ENCODE measurements at regions not wholly inside any gene's neighbourhood (a gene's known extent, or its start where the extent isn't known, plus 50 kb on each side); places are given as distances from the start of the nearest gene placed in this dataset.

- no peak overlapping the region for H2AFZ ChIP-seq (ENCODE audit: low read length)
- no peaks in the 10 kb centered on the region for H3K79me2 ChIP-seq (ENCODE audit: insufficient read depth, low read length)
- no peaks in the 10 kb centered on the region for H3F3A ChIP-seq (ENCODE audit: low read depth)
- no peaks in the 10 kb centered on the region for H3K9me2 ChIP-seq (replicated peaks; ENCODE audit: low read depth, low read length)
- no peaks in the 10 kb centered on the region for H3K4me1 ChIP-seq (ENCODE audit: insufficient read depth, low read length, poor library complexity, severe bottlenecking)
- no peak overlapping the region for H3K4me2 ChIP-seq (ENCODE audit: low read depth, low read length, poor library complexity, severe bottlenecking)
- no peaks in the 10 kb centered on the region for H3K9me3 ChIP-seq (ENCODE audit: insufficient read depth, low read depth, low read length)
- no peaks in the 10 kb centered on the region for H3K27me3 ChIP-seq (ENCODE audit: insufficient read depth, low read length, poor library complexity, severe bottlenecking)
- no peak overlapping the region for H3K9ac ChIP-seq (ENCODE audit: low read depth, low read length, poor library complexity, severe bottlenecking)
- H3K36me3 ChIP-seq (ENCODE audit: insufficient read depth, low read length): no peaks in the 10 kb centered on the region
- TF ChIP-seq EZH2phosphoT487 (IDR thresholded peaks at IDR 0.05; ENCODE audit: borderline replicate concordance): no peak
- no peak overlapping the region for H3K4me3 ChIP-seq (ENCODE audit: low read length, poor library complexity, severe bottlenecking)
- no peaks in the 10 kb centered on the region for H4K20me1 ChIP-seq (ENCODE audit: insufficient read depth, low read length, poor library complexity, severe bottlenecking)
Observed at GRCh38 chr2:193326296-193326695, 1131.6 kb upstream of the TMEFF2 start.

- no peaks in the 10 kb centered on the region for H4K20me1 ChIP-seq (ENCODE audit: insufficient read depth, low read length, poor library complexity, severe bottlenecking)
- no peaks in the 10 kb centered on the region for H3K9me3 ChIP-seq (ENCODE audit: insufficient read depth, low read depth, low read length)
- no peak overlapping the region for H2AFZ ChIP-seq (ENCODE audit: low read length)
- H3K4me1 ChIP-seq (ENCODE audit: insufficient read depth, low read length, poor library complexity, severe bottlenecking): no peaks in the 10 kb centered on the region
- H3K79me2 ChIP-seq (ENCODE audit: insufficient read depth, low read length): no peaks in the 10 kb centered on the region
- no peak overlapping the region for H3K4me2 ChIP-seq (ENCODE audit: low read depth, low read length, poor library complexity, severe bottlenecking)
- H3K27me3 ChIP-seq (ENCODE audit: insufficient read depth, low read length, poor library complexity, severe bottlenecking): no peaks in the 10 kb centered on the region
- no peaks in the 10 kb centered on the region for H3K9me2 ChIP-seq (replicated peaks; ENCODE audit: low read depth, low read length)
- H3K36me3 ChIP-seq (ENCODE audit: insufficient read depth, low read length): no peaks in the 10 kb centered on the region
- no peak for TF ChIP-seq EZH2phosphoT487 (IDR thresholded peaks at IDR 0.05; ENCODE audit: borderline replicate concordance)
- H3K9ac ChIP-seq (ENCODE audit: low read depth, low read length, poor library complexity, severe bottlenecking): no peak overlapping the region
- no peaks in the 10 kb centered on the region for H3F3A ChIP-seq (ENCODE audit: low read depth)
- no peak overlapping the region for H3K4me3 ChIP-seq (ENCODE audit: low read length, poor library complexity, severe bottlenecking)
Observed at GRCh38 chr2:193315428-193316091, 1120.8 kb upstream of the TMEFF2 start.

DNA sequence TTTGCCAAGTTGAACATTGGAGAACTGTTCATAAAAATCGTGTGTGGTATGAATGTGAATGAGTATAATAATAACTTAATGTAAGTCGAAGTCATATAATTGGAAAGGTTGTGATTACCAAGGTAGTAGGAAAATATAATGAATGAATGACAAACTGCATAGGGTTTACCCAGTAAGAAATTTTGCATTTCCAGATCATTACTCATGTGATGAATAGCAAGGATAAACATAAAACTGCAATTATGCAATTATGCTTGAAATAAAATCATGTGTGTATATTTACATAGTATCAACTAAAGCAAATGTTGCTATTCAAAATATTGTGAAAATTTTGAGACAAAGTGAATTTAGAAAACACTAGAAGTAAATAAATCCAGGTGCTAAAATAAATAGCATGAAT, 1108.7 kb upstream of the TMEFF2 start:
- Histone ChIP-seq H3K9ac (ENCODE audit: low read depth, low read length, poor library complexity, severe bottlenecking) (no peak overlapping the region), H3K4me2 (ENCODE audit: low read depth, low read length, poor library complexity, severe bottlenecking) (no peak overlapping the region), H3F3A (ENCODE audit: low read depth) (no peaks in the 10 kb centered on the region), H3K27me3 (ENCODE audit: insufficient read depth, low read length, poor library complexity, severe bottlenecking) (no peaks in the 10 kb centered on the region), H3K4me3 (ENCODE audit: low read length, poor library complexity, severe bottlenecking) (no peak overlapping the region), H3K9me3 (ENCODE audit: insufficient read depth, low read depth, low read length) (no peaks in the 10 kb centered on the region), H3K36me3 (ENCODE audit: insufficient read depth, low read length) (no peaks in the 10 kb centered on the region), H3K9me2 (replicated peaks; ENCODE audit: low read depth, low read length) (no peaks in the 10 kb centered on the region), H2AFZ (ENCODE audit: low read length) (no peak overlapping the region), H3K4me1 (ENCODE audit: insufficient read depth, low read length, poor library complexity, severe bottlenecking) (no peaks in the 10 kb centered on the region), H3K79me2 (ENCODE audit: insufficient read depth, low read length) (no peaks in the 10 kb centered on the region), H4K20me1 (ENCODE audit: insufficient read depth, low read length, poor library complexity, severe bottlenecking) (no peaks in the 10 kb centered on the region)
- TF ChIP-seq CTCF (conservative IDR thresholded peaks at IDR 0.05; ENCODE audit: low read length) (no peak), EZH2phosphoT487 (IDR thresholded peaks at IDR 0.05; ENCODE audit: borderline replicate concordance) (no peak)

- Histone ChIP-seq H3K4me3 (ENCODE audit: low read length, poor library complexity, severe bottlenecking) (no peak overlapping the region), H2AFZ (ENCODE audit: low read length) (no peak overlapping the region), H3K9me3 (ENCODE audit: insufficient read depth, low read depth, low read length) (no peaks in the 10 kb centered on the region), H3K9me2 (replicated peaks; ENCODE audit: low read depth, low read length) (no peaks in the 10 kb centered on the region), H3K79me2 (ENCODE audit: insufficient read depth, low read length) (no peaks in the 10 kb centered on the region), H3K27me3 (ENCODE audit: insufficient read depth, low read length, poor library complexity, severe bottlenecking) (no peaks in the 10 kb centered on the region), H3F3A (ENCODE audit: low read depth) (no peaks in the 10 kb centered on the region), H4K20me1 (ENCODE audit: insufficient read depth, low read length, poor library complexity, severe bottlenecking) (no peaks in the 10 kb centered on the region), H3K4me1 (ENCODE audit: insufficient read depth, low read length, poor library complexity, severe bottlenecking) (no peaks in the 10 kb centered on the region), H3K36me3 (ENCODE audit: insufficient read depth, low read length) (no peaks in the 10 kb centered on the region), H3K4me2 (ENCODE audit: low read depth, low read length, poor library complexity, severe bottlenecking) (no peak overlapping the region), H3K9ac (ENCODE audit: low read depth, low read length, poor library complexity, severe bottlenecking) (no peak overlapping the region)
- TF ChIP-seq CTCF (conservative IDR thresholded peaks at IDR 0.05; ENCODE audit: low read length) (no peak), EZH2phosphoT487 (IDR thresholded peaks at IDR 0.05; ENCODE audit: borderline replicate concordance) (no peak)
Observed at GRCh38 chr2:193294371-193294770, 1099.6 kb upstream of the TMEFF2 start.
